GM12878 (cell line): ENCODE measurements at regions not wholly inside any gene's neighbourhood (a gene's known extent, or its start where the extent isn't known, plus 50 kb on each side); places are given as distances from the start of the nearest gene placed in this dataset.

Experiments used
- ATAC-seq: fragments of 200-7000 bp; cut with Tn5 transposase; 3 replicates; pipeline ENCODE4 v1.9.1; 2020; ENCODE audit warnings: mild to moderate bottlenecking, moderate library complexity
- BruUV-seq: library from RNA; stranded (reverse); fragments of 400-500 nt; replicated peaks from 2 replicates; lab custom pipeline; 2021; lab: Mats Ljungman, UMichigan
- CTCF ChIA-PET: fragments of 300-600 bp; sonication (Branson Sonifier 250); formaldehyde crosslinking; extraction: SDS; loops from one replicate; lab custom pipeline; 2021; ENCODE audit warnings: inconsistent platforms; lab: Yijun Ruan, JAX
- POLR2A ChIA-PET: fragments of 350-600 bp; formaldehyde crosslinking; extraction: SDS; loops from one replicate; lab custom pipeline; 2021; ENCODE audit warnings: inconsistent platforms; lab: Charles Lee
- RAD21 ChIA-PET: fragments of 300-600 bp; sonication (Branson Sonifier 250); formaldehyde crosslinking; loops from one replicate; lab custom pipeline; 2023; ENCODE audit warnings: antibody characterized with exemption; ENCODE audit not compliant: unreplicated experiment; lab: Charles Lee
- SMC1A ChIA-PET: fragments of 300-600 bp; sonication (Branson Sonifier 250); formaldehyde crosslinking; loops from one replicate; lab custom pipeline; 2023; ENCODE audit not compliant: unreplicated experiment, uncharacterized antibody; lab: Charles Lee
- DNase-seq: peaks from one replicate; pipeline ENCODE4 v3.0.0-alpha.2; 2011; ENCODE audit warnings: low read depth, low spot score
- FAIRE-seq: peaks from 3 replicates; lab custom pipeline; 2011; peaks lifted over from hg19 to GRCh38; lab: Jason Lieb, UNC
- H2AFZ ChIP-seq: 2 replicates; pipeline ENCODE4 v1.6.0; 2011; ENCODE audit warnings: low read depth, low read length, control low read depth; ENCODE audit not compliant: control insufficient read depth
- H3K27ac ChIP-seq: 2 replicates; pipeline ENCODE4 v1.5.1; 2011; ENCODE audit warnings: control low read depth; ENCODE audit not compliant: control insufficient read depth, insufficient read depth
- H3K27me3 ChIP-seq, 2 experiments: replicated peaks in 1 of 2; 2 replicates each; pipeline versions ENCODE4 v1.6.0 to v1.6.1; 2011; ENCODE audit warnings: low read length in 1 of 2; ENCODE audit not compliant: control insufficient read depth in 2 of 2, insufficient read depth in 2 of 2
- H3K36me3 ChIP-seq, 2 experiments: 2 replicates each; pipeline ENCODE4 v1.5.1; 2011; ENCODE audit warnings: low read length in 1 of 2; ENCODE audit not compliant: control insufficient read depth in 2 of 2, insufficient read depth in 2 of 2
- H3K4me1 ChIP-seq: 2 replicates; pipeline ENCODE4 v1.6.1; 2011; ENCODE audit warnings: mild to moderate bottlenecking, low read length, moderate library complexity, mixed read lengths; ENCODE audit not compliant: control insufficient read depth, insufficient read depth
- H3K4me2 ChIP-seq: 2 replicates; pipeline ENCODE4 v1.6.0; 2011; ENCODE audit warnings: control low read depth; ENCODE audit not compliant: control insufficient read depth, insufficient read depth
- H3K4me3 ChIP-seq: fragments of 200-600 bp; sonication (generic); 2 replicates; pipeline ENCODE4 v1.5.1; 2016
- H3K79me2 ChIP-seq: 2 replicates; pipeline ENCODE4 v1.6.0; 2011; ENCODE audit warnings: low read length; ENCODE audit not compliant: control insufficient read depth, insufficient read depth
- H3K9ac ChIP-seq: 2 replicates; pipeline ENCODE4 v1.8.0; 2011; ENCODE audit warnings: low read length, control low read depth, mixed read lengths; ENCODE audit not compliant: control insufficient read depth, insufficient read depth
- H3K9me3 ChIP-seq: replicated peaks from 3 replicates; pipeline ENCODE4 v1.5.1; 2011; ENCODE audit warnings: mild to moderate bottlenecking, low read length; ENCODE audit not compliant: control insufficient read depth, insufficient read depth
- H4K20me1 ChIP-seq: 2 replicates; pipeline ENCODE4 v1.6.0; 2011; ENCODE audit not compliant: control insufficient read depth, insufficient read depth
- BRCA1 ChIP-seq: IDR thresholded peaks from 2 replicates; pipeline ENCODE4 v1.6.1; 2011; ENCODE audit warnings: low read depth, low read length, improper control_type of control experiment
- E4F1 ChIP-seq: fragments of 450-650 bp; IDR thresholded peaks from 2 replicates; pipeline ENCODE4 v1.6.1; 2018; ENCODE audit warnings: borderline replicate concordance, mild to moderate bottlenecking; ENCODE audit not compliant: partially characterized antibody
- EED ChIP-seq: sonication (generic); IDR thresholded peaks from 2 replicates; pipeline ENCODE4 v1.6.1; 2016; ENCODE audit warnings: antibody characterized with exemption, low read depth
- IKZF1 ChIP-seq: fragments of 450-650 bp; conservative IDR thresholded peaks from 2 replicates; pipeline ENCODE4 v1.6.1; 2017; ENCODE audit warnings: antibody characterized with exemption, mild to moderate bottlenecking
- IKZF2 ChIP-seq, 2 experiments: fragments of 450-650 bp; IDR thresholded peaks; 2 replicates each; pipeline ENCODE4 v1.6.1; 2017; ENCODE audit warnings: mild to moderate bottlenecking in 2 of 2, moderate library complexity in 2 of 2
- IRF5 ChIP-seq: fragments of 450-650 bp; IDR thresholded peaks from 2 replicates; pipeline ENCODE4 v1.6.1; 2017; ENCODE audit warnings: borderline replicate concordance
- KDM1A ChIP-seq: fragments of 200-600 bp; sonication (generic); IDR thresholded peaks from 2 replicates; pipeline ENCODE4 v1.6.1; 2016; ENCODE audit warnings: borderline replicate concordance
- LARP7 ChIP-seq: fragments of 450-650 bp; IDR thresholded peaks from 2 replicates; pipeline ENCODE4 v1.6.1; 2017; ENCODE audit warnings: mild to moderate bottlenecking
- MLLT1 ChIP-seq: fragments of 450-650 bp; IDR thresholded peaks from 2 replicates; pipeline ENCODE4 v1.6.1; 2016; ENCODE audit warnings: mild to moderate bottlenecking
- NFYA ChIP-seq: IDR thresholded peaks from 2 replicates; pipeline ENCODE4 v1.6.1; 2011; ENCODE audit warnings: low read depth, mild to moderate bottlenecking, low read length, improper control_type of control experiment, borderline replicate concordance
- SIN3A ChIP-seq: IDR thresholded peaks from 2 replicates; pipeline ENCODE4 v1.6.1; 2012; ENCODE audit warnings: low read depth, low read length, improper control_type of control experiment
- SMC3 ChIP-seq: IDR thresholded peaks from 2 replicates; pipeline ENCODE4 v1.6.1; 2011; ENCODE audit warnings: low read length, improper control_type of control experiment, borderline replicate concordance
- STAT1 ChIP-seq: fragments of 450-650 bp; conservative IDR thresholded peaks from 2 replicates; pipeline ENCODE4 v1.6.1; 2014; ENCODE audit warnings: antibody characterized with exemption, mild to moderate bottlenecking
- TBL1XR1 ChIP-seq: IDR thresholded peaks from 2 replicates; pipeline ENCODE4 v1.6.1; 2012; ENCODE audit warnings: low read depth, low read length, improper control_type of control experiment
- TCF12 ChIP-seq: IDR thresholded peaks from 2 replicates; pipeline ENCODE4 v1.6.1; 2011; ENCODE audit warnings: low read depth, mild to moderate bottlenecking, low read length
- TCF3 ChIP-seq: IDR thresholded peaks from 2 replicates; pipeline ENCODE4 v1.6.1; 2012; ENCODE audit warnings: low read depth, mild to moderate bottlenecking, low read length, borderline replicate concordance; ENCODE audit not compliant: insufficient read depth
- TCF7 ChIP-seq: IDR thresholded peaks from 2 replicates; pipeline ENCODE4 v1.6.1; 2014; ENCODE audit warnings: antibody characterized with exemption, borderline replicate concordance
- USF1 ChIP-seq: IDR thresholded peaks from 2 replicates; pipeline ENCODE4 v1.6.1; 2011; ENCODE audit warnings: borderline replicate concordance, low read depth, mild to moderate bottlenecking, moderate library complexity, mixed read lengths, low read length; ENCODE audit not compliant: insufficient read depth; ENCODE audit errors: extremely low read length
- YY1 ChIP-seq: IDR thresholded peaks from 2 replicates; pipeline ENCODE4 v1.6.1; 2011; ENCODE audit warnings: low read depth, mild to moderate bottlenecking, low read length
- WGBS: methylation state at CpG from one replicate; pipeline ENCODE4 v1.1.6; 2016; ENCODE audit warnings: low lambda C conversion rate; ENCODE audit not compliant: insufficient replicate concordance, insufficient coverage; ENCODE audit errors: missing lambda C conversion rate; 5-methylcytosine and 5-hydroxymethylcytosine counted together
- in situ Hi-C: fragments of 300-500 bp; cut with MboI; formaldehyde crosslinking; loops from 9 replicates; pipeline ENCODE4 v1.14.3; 2018; ENCODE audit warnings: mixed read lengths
- intact Hi-C: fragments of 100-400 bp; cut with micrococcal nuclease; formaldehyde crosslinking; loops from one replicate; pipeline ENCODE4 v1.14.2; 2022; ENCODE audit not compliant: unreplicated experiment

GRCh38 chr14:38710196-38710595 is 392.8 kb downstream of the SEC23A start (continued):
- no peak for TF ChIP-seq SIN3A
- no peak for TF ChIP-seq BRCA1
- TF ChIP-seq YY1, result no peak
- no peak for TF ChIP-seq IRF5
- no peak for TF ChIP-seq SMC3
- TF ChIP-seq TBL1XR1, result no peak
- no peak for TF ChIP-seq LARP7
- TF ChIP-seq NFYA, result no peak
- no peak for TF ChIP-seq EED

- ChIA-PET POLR2A (no interaction called here), RAD21 (no interaction called here), SMC1A (no interaction called here), CTCF (interaction anchor here (0.8 kb wide), 1 partner anchor 18 kb away, joined by 3 read pairs; no protein-coding TSS in a partner anchor)
- Histone ChIP-seq H3K27me3 (no peaks in the 10 kb centered on the region), H3K79me2 (no peaks in the 10 kb centered on the region), H3K27ac (no peak overlapping the region), H2AFZ (no peak overlapping the region), H3K4me2 (no peak overlapping the region), H3K4me1 (no peaks in the 10 kb centered on the region), H3K9me3 (no peaks in the 10 kb centered on the region), H3K4me3 (no peak overlapping the region), H3K36me3 (no peaks in the 10 kb centered on the region), H3K9ac (no peak overlapping the region), H4K20me1 (no peaks in the 10 kb centered on the region)
- WGBS, result 71% methylated on average over 5 of the region's 5 CpGs
- intact Hi-C loops (no loop called here), in situ Hi-C loops (no loop called here)
- ATAC-seq, result no peak
- no peak for FAIRE-seq
- DNase-seq, result no peak
- no TSS peak for BruUV-seq
- TF ChIP-seq TCF12 (no peak), KDM1A (no peak), E4F1 (no peak), TCF7 (no peak), USF1 (no peak), TCF3 (no peak), IKZF1 (no peak), IKZF2 (IDR thresholded peaks at IDR 0.05) (no peak), MLLT1 (no peak), TBL1XR1 (no peak), SIN3A (no peak), STAT1 (no peak)
Observed at GRCh38 chr14:38705220-38705619, 397.8 kb downstream of the SEC23A start.
